H1 (cell line): ENCODE measurements at regions not wholly inside any gene's neighbourhood (a gene's known extent, or its start where the extent isn't known, plus 50 kb on each side); places are given as distances from the start of the nearest gene placed in this dataset.
A peak's percentile ranks its signal among the peaks of the same experiment; 100 is the strongest.

Experiments used
- CTCF ChIA-PET: fragments of 300-600 bp; sonication (Branson Sonifier 250); formaldehyde crosslinking; loops from one replicate; lab custom pipeline; 2021; ENCODE audit not compliant: partially characterized antibody; lab: Charles Lee
- POLR2A ChIA-PET: fragments of 300-600 bp; sonication (Branson Sonifier 250); formaldehyde crosslinking; loops from one replicate; lab custom pipeline; 2021; ENCODE audit warnings: inconsistent platforms; ENCODE audit not compliant: partially characterized antibody; lab: Charles Lee
- DNase-seq, 2 experiments: peaks; one replicate each; pipeline versions ENCODE4 v3.0.0 to v3.0.0-alpha.2; 2010 to 2022; ENCODE audit warnings: low spot score in 2 of 2, low read depth in 1 of 2, mixed read lengths in 1 of 2
- FAIRE-seq: peaks from 2 replicates; lab custom pipeline; 2011; peaks lifted over from hg19 to GRCh38; lab: Jason Lieb, UNC
- H2AFZ ChIP-seq: 2 replicates; pipeline ENCODE4 v1.8.1; 2012; ENCODE audit warnings: low read length, inconsistent platforms
- H2AK5ac ChIP-seq: 2 replicates; pipeline ENCODE4 v1.6.1; 2013; ENCODE audit warnings: low read depth, low read length
- H2BK120ac ChIP-seq: replicated peaks from 2 replicates; pipeline ENCODE3; 2013; ENCODE audit warnings: low read depth, low read length, inconsistent platforms
- H2BK12ac ChIP-seq: 2 replicates; pipeline ENCODE4 v1.6.1; 2013; ENCODE audit warnings: low read depth, low read length
- H2BK15ac ChIP-seq: 2 replicates; pipeline ENCODE4 v1.6.1; 2013; ENCODE audit warnings: low read length
- H2BK20ac ChIP-seq: 2 replicates; pipeline ENCODE4 v1.6.1; 2013; ENCODE audit warnings: low read length
- H2BK5ac ChIP-seq: 2 replicates; pipeline ENCODE4 v1.6.1; 2013; ENCODE audit warnings: low read depth, low read length
- H3K14ac ChIP-seq: 2 replicates; pipeline ENCODE4 v1.6.1; 2013; ENCODE audit warnings: inconsistent platforms; ENCODE audit not compliant: insufficient read length
- H3K18ac ChIP-seq: 2 replicates; pipeline ENCODE4 v1.6.1; 2013; ENCODE audit warnings: low read length; ENCODE audit errors: extremely low read depth
- H3K23ac ChIP-seq: 2 replicates; pipeline ENCODE4 v1.6.1; 2013; ENCODE audit warnings: inconsistent platforms; ENCODE audit not compliant: insufficient read length
- H3K23me2 ChIP-seq: 2 replicates; pipeline ENCODE4 v1.6.1; 2013; ENCODE audit warnings: low read depth, low read length
- H3K27ac ChIP-seq: 2 replicates; pipeline ENCODE4 v1.6.1; 2011; ENCODE audit warnings: low read depth, low read length, inconsistent platforms
- H3K27me3 ChIP-seq, 4 experiments: replicated peaks in 1 of 4; 1 replicate in 1 of 4; 2 replicates in 3 of 4; pipeline versions ENCODE4 v1.6.1 to v1.8.1; 2011 to 2013; ENCODE audit warnings: low read length in 3 of 4, mild to moderate bottlenecking in 3 of 4, inconsistent platforms in 2 of 4, mixed read lengths in 2 of 4, moderate library complexity in 1 of 4; ENCODE audit not compliant: control insufficient read depth in 3 of 4, insufficient read depth in 3 of 4; ENCODE audit errors: extremely low read depth in 1 of 4
- H3K36me3 ChIP-seq, 4 experiments: 2 replicates each; pipeline versions ENCODE4 v1.6.1 to v1.8.1; 2011 to 2013; ENCODE audit warnings: mild to moderate bottlenecking in 4 of 4, low read length in 3 of 4, moderate library complexity in 2 of 4, control low read depth in 1 of 4, inconsistent platforms in 1 of 4; ENCODE audit not compliant: insufficient read depth in 4 of 4, control insufficient read depth in 2 of 4
- H3K4ac ChIP-seq: replicated peaks from 2 replicates; pipeline ENCODE3; 2013; ENCODE audit warnings: low read length, low read depth, mixed read lengths, inconsistent platforms; ENCODE audit not compliant: insufficient read length
- H3K4me1 ChIP-seq, 4 experiments: replicated peaks in 1 of 4; 1 replicate in 1 of 4; 2 replicates in 3 of 4; pipeline versions ENCODE4 v1.6.1 to v1.8.1; 2011 to 2013; ENCODE audit warnings: low read length in 3 of 4, inconsistent platforms in 2 of 4, mixed read lengths in 1 of 4; ENCODE audit not compliant: insufficient read depth in 4 of 4, control insufficient read depth in 3 of 4
- H3K4me2 ChIP-seq, 2 experiments: 2 replicates each; pipeline versions ENCODE4 v1.6.1 to v1.8.1; 2011 to 2013; ENCODE audit warnings: low read depth in 2 of 2, low read length in 2 of 2, control low read depth in 1 of 2, inconsistent platforms in 1 of 2, mild to moderate bottlenecking in 1 of 2; ENCODE audit not compliant: insufficient read depth in 1 of 2
- H3K4me3 ChIP-seq, 4 experiments: fragments of 200-600, 300-600 bp in 1 of 4; sonication (generic), shearing (Covaris generic), sonication (Bioruptor Twin) in 1 of 4; 2 replicates each; pipeline versions ENCODE4 v1.5.1 to v1.8.1; 2011 to 2016; ENCODE audit warnings: low read length in 4 of 4, low read depth in 3 of 4, control low read depth in 2 of 4, inconsistent platforms in 2 of 4, mild to moderate bottlenecking in 2 of 4, mixed read lengths in 1 of 4, moderate library complexity in 1 of 4; ENCODE audit not compliant: insufficient read depth in 2 of 4; ENCODE audit errors: extremely low read depth in 1 of 4
- H3K56ac ChIP-seq: replicated peaks from 2 replicates; pipeline ENCODE3; 2013; ENCODE audit warnings: low read depth, mild to moderate bottlenecking, mixed read lengths, low read length, inconsistent platforms; ENCODE audit not compliant: insufficient read length
- H3K79me1 ChIP-seq: 2 replicates; pipeline ENCODE4 v1.6.1; 2013; ENCODE audit warnings: low read depth, low read length, control low read depth
- H3K79me2 ChIP-seq, 2 experiments: 2 replicates each; pipeline versions ENCODE4 v1.6.1 to v1.8.1; 2012 to 2013; ENCODE audit warnings: low read length in 2 of 2, mild to moderate bottlenecking in 2 of 2, inconsistent platforms in 1 of 2; ENCODE audit not compliant: insufficient read depth in 2 of 2, control insufficient read depth in 1 of 2
- H3K9ac ChIP-seq, 4 experiments: replicated peaks in 1 of 4; 1 replicate in 1 of 4; 2 replicates in 3 of 4; pipeline versions ENCODE4 v1.6.1 to v1.8.1; 2011 to 2013; ENCODE audit warnings: low read depth in 3 of 4, low read length in 3 of 4, control low read depth in 2 of 4, mild to moderate bottlenecking in 2 of 4, moderate library complexity in 2 of 4, inconsistent platforms in 1 of 4; ENCODE audit errors: extremely low read depth in 1 of 4
- H3K9me3 ChIP-seq, 2 experiments: 2 replicates each; pipeline versions ENCODE4 v1.6.1 to v1.8.1; 2012 to 2013; ENCODE audit warnings: mild to moderate bottlenecking in 2 of 2, moderate library complexity in 2 of 2, control low read depth in 1 of 2, inconsistent platforms in 1 of 2, low read depth in 1 of 2, low read length in 1 of 2, mixed read lengths in 1 of 2; ENCODE audit not compliant: insufficient read depth in 2 of 2
- H4K20me1 ChIP-seq, 2 experiments: replicated peaks in 1 of 2; 2 replicates each; pipeline versions ENCODE3 to v1.8.1; 2011 to 2013; ENCODE audit warnings: inconsistent platforms in 2 of 2, low read length in 2 of 2, mild to moderate bottlenecking in 1 of 2; ENCODE audit not compliant: insufficient read depth in 2 of 2, control insufficient read depth in 1 of 2
- H4K5ac ChIP-seq: 2 replicates; pipeline ENCODE4 v1.6.1; 2013; ENCODE audit warnings: low read length, low read depth, mixed read lengths, inconsistent platforms; ENCODE audit not compliant: insufficient read length
- H4K8ac ChIP-seq: 2 replicates; pipeline ENCODE4 v1.8.0; 2013; ENCODE audit warnings: mild to moderate bottlenecking, moderate library complexity, low read length, inconsistent platforms; ENCODE audit not compliant: insufficient read depth; ENCODE audit errors: extremely low read depth
- H4K91ac ChIP-seq: replicated peaks from 2 replicates; pipeline ENCODE3; 2013; ENCODE audit warnings: low read length, mixed read lengths, inconsistent platforms; ENCODE audit not compliant: insufficient read length
- CREB1 ChIP-seq: IDR thresholded peaks from 2 replicates; pipeline ENCODE4 v1.6.1; 2012; ENCODE audit warnings: inconsistent platforms
- E2F6 ChIP-seq: IDR thresholded peaks from 2 replicates; pipeline ENCODE4 v1.6.1; 2012; ENCODE audit warnings: inconsistent platforms
- JUND ChIP-seq: IDR thresholded peaks from 2 replicates; pipeline ENCODE4 v1.6.1; 2011; ENCODE audit warnings: mild to moderate bottlenecking, improper control_type of control experiment, low read length
- RNF2 ChIP-seq: fragments of 200-900, 300-1000 bp; sonication (generic); IDR thresholded peaks from 2 replicates; pipeline ENCODE4 v1.7.1; 2016; ENCODE audit warnings: borderline replicate concordance, low read depth, mild to moderate bottlenecking, antibody characterized with exemption, low read length; ENCODE audit not compliant: poor library complexity, severe bottlenecking; ENCODE audit errors: missing control alignments
- TBP ChIP-seq: IDR thresholded peaks from 2 replicates; pipeline ENCODE4 v1.6.1; 2011; ENCODE audit warnings: low read depth, low read length, improper control_type of control experiment
- WGBS, 2 experiments: shearing (Covaris generic) in 1 of 2; methylation state at CpG; one replicate each; pipeline versions ENCODE4 v1.1.6 to v1.1.7; 2013 to 2015; ENCODE audit warnings: low lambda C conversion rate in 2 of 2, mixed read lengths in 2 of 2, inconsistent platforms in 1 of 2, low coverage in 1 of 2, missing lambda C conversion rate in 1 of 2; ENCODE audit not compliant: insufficient replicate concordance in 2 of 2, insufficient coverage in 1 of 2, insufficient read length in 1 of 2; ENCODE audit errors: extremely low coverage in 1 of 2, missing lambda C conversion rate in 1 of 2; 5-methylcytosine and 5-hydroxymethylcytosine counted together

GRCh38 chr4:117370944-117371668 is 285.7 kb upstream of the TRAM1L1 start:
- Histone ChIP-seq H2BK12ac (peak overlapping the region; percentile 46; the same call in 1 of the 2 replicates), H2BK15ac (no peak overlapping the region), H3K79me2 (no peaks in the 10 kb centered on the region), H3K27me3 (no peaks in the 10 kb centered on the region), H3K4ac (no peak overlapping the region), H3K18ac (no peak overlapping the region), H3K4me2 (no peak overlapping the region), H3K23ac (no peak overlapping the region), H3K36me3 (no peaks in the 10 kb centered on the region), H4K20me1 (no peaks in the 10 kb centered on the region), H3K4me1 (no peaks in the 10 kb centered on the region), H3K79me1 (no peaks in the 10 kb centered on the region), H3K14ac (no peak overlapping the region), H3K27ac (no peak overlapping the region), H4K91ac (no peak overlapping the region), H2BK120ac (no peak overlapping the region), H2BK5ac (no peak overlapping the region), H4K8ac (no peak overlapping the region), H3K4me3 (no peak overlapping the region), H3K9ac (no peak overlapping the region), H2AK5ac (peak overlapping the region; percentile 60; the same call in 1 of the 2 replicates), H3K9me3 (no peaks in the 10 kb centered on the region), H3K23me2 (no peaks in the 10 kb centered on the region), H2AFZ (peak overlapping the region; percentile 66), H4K5ac (no peak overlapping the region), H3K56ac (no peak overlapping the region), H2BK20ac (no peak overlapping the region)
- CTCF ChIA-PET = interaction anchor here (1.0 to 2.1 kb wide), 2 partner anchors 10 to 523 kb away, joined by 3 to 6 read pairs; no protein-coding TSS in a partner anchor
- TF ChIP-seq CREB1 = no peak
- no peak for TF ChIP-seq JUND
- no peak for TF ChIP-seq TBP
- TF ChIP-seq RNF2 = no peak
- TF ChIP-seq E2F6 = no peak
- DNase-seq (no peak), FAIRE-seq (no peak)
- WGBS, 2 experiments = 94% methylated on average over 4 of the region's 4 CpGs; no CpG with 5 or more reads in 1 of the 2 experiments
- POLR2A ChIA-PET = no interaction called here
